ENCODE measurements at regions not wholly inside any gene's neighbourhood (a gene's known extent, or its start where the extent isn't known, plus 50 kb on each side); places are given as distances from the start of the nearest gene placed in this dataset.
"Not testable (repeated sequence)": the region's sequence is repeated elsewhere in the genome, so short reads cannot be mapped to it uniquely, and the experiment has no call there.

GRCh38 chr13:109264603-109265437 is 521.6 kb downstream of the IRS2 start:
- H3K36me3 ChIP-seq (ENCODE audit: control insufficient read depth in 2 of 3, insufficient read depth in 3 of 3, low read length in 3 of 3); CTCF ChIA-PET; H3K27ac ChIP-seq (ENCODE audit: low read depth, low read length); ATAC-seq; H3K9me3 ChIP-seq (ENCODE audit: control insufficient read depth in 2 of 3, low read length in 3 of 3); H3K27ac Mint-ChIP-seq; DNase-seq; H3K4me1 ChIP-seq (ENCODE audit: control insufficient read depth in 2 of 2, insufficient read depth in 2 of 2, low read length in 2 of 2); H3K9me3 Mint-ChIP-seq; H3K4me1 Mint-ChIP-seq; intact Hi-C loops (cut with micrococcal nuclease); H3K4me3 Mint-ChIP-seq; H3K36me3 Mint-ChIP-seq; POLR2A ChIA-PET; H3K4me3 ChIP-seq (ENCODE audit: low read length); H3K27me3 ChIP-seq (ENCODE audit: control insufficient read depth in 2 of 2, insufficient read depth in 2 of 2, low read length in 2 of 2): not testable (repeated sequence)
- peaks cover 0 to 35% (median 13%) of the 10 kb centered on the region in 5 donors for H3K27me3 Mint-ChIP-seq

GRCh38 chr13:109257761-109258157 is 528.6 kb downstream of the IRS2 start:
- H3K4me1 ChIP-seq (ENCODE audit: control insufficient read depth in 2 of 2, insufficient read depth in 2 of 2, low read length in 2 of 2); H3K9me3 ChIP-seq (ENCODE audit: control insufficient read depth in 2 of 3, low read length in 3 of 3); DNase-seq; H3K27ac ChIP-seq (ENCODE audit: low read depth, low read length); H3K4me1 Mint-ChIP-seq; POLR2A ChIA-PET; ATAC-seq; H3K36me3 Mint-ChIP-seq; H3K36me3 ChIP-seq (ENCODE audit: control insufficient read depth in 2 of 3, insufficient read depth in 3 of 3, low read length in 3 of 3); H3K27ac Mint-ChIP-seq; H3K4me3 Mint-ChIP-seq; H3K4me3 ChIP-seq (ENCODE audit: low read length); intact Hi-C loops (cut with micrococcal nuclease); CTCF ChIA-PET; H3K27me3 ChIP-seq (ENCODE audit: control insufficient read depth in 2 of 2, insufficient read depth in 2 of 2, low read length in 2 of 2): not testable (repeated sequence)
- H3K27me3 Mint-ChIP-seq, result peaks cover 0 to 15% (median 9%) of the 10 kb centered on the region in 5 donors
- H3K9me3 Mint-ChIP-seq, result peaks cover 0 to 13% (median 7%) of the 10 kb centered on the region in 11 donors

All from naive thymus-derived CD4-positive, alpha-beta T cell (primary cell).